GM12801 (cell line): ENCODE measurements at regions not wholly inside any gene's neighbourhood (a gene's known extent, or its start where the extent isn't known, plus 50 kb on each side); places are given as distances from the start of the nearest gene placed in this dataset.

ENCODE experiments used
- TF ChIP-seq, protein P1 (sequence below): IDR thresholded peaks from one replicate; pipeline ENCODE4 v1.5.1; 2011; ENCODE audit warnings: control low read depth; ENCODE audit not compliant: insufficient read length; ENCODE audit errors: extremely low read depth

DNA sequence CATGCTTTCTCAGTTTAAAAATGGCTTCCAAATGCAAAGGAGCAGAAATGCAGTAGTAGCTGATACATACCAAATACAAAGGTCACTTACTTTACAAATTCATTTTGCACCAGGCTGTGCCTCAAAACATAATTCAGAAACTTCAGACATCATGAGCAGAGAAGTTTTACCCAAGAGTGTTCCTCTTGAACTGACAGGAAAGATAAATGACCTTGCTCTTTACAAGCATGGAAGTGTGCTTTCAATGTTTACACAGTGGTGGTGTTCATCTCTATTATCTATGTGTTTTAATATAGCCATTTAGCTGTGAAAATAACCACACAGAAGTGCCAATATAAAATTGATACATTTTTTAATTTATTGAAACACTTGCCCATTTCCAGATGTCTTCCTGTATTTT, 383.4 kb downstream of the ANKRD50 start:
- TF ChIP-seq, protein P1, sequence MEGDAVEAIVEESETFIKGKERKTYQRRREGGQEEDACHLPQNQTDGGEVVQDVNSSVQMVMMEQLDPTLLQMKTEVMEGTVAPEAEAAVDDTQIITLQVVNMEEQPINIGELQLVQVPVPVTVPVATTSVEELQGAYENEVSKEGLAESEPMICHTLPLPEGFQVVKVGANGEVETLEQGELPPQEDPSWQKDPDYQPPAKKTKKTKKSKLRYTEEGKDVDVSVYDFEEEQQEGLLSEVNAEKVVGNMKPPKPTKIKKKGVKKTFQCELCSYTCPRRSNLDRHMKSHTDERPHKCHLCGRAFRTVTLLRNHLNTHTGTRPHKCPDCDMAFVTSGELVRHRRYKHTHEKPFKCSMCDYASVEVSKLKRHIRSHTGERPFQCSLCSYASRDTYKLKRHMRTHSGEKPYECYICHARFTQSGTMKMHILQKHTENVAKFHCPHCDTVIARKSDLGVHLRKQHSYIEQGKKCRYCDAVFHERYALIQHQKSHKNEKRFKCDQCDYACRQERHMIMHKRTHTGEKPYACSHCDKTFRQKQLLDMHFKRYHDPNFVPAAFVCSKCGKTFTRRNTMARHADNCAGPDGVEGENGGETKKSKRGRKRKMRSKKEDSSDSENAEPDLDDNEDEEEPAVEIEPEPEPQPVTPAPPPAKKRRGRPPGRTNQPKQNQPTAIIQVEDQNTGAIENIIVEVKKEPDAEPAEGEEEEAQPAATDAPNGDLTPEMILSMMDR, result no peak

GRCh38 chr4:124330045-124330444, 382.5 kb downstream of the ANKRD50 start:
- TF ChIP-seq, protein P1, result no peak

- TF ChIP-seq, protein P1, result no peak
Observed at GRCh38 chr4:124331781-124332180, 380.8 kb downstream of the ANKRD50 start.

- TF ChIP-seq, protein P1, result no peak
Observed at GRCh38 chr4:124333466-124333865, 379.1 kb downstream of the ANKRD50 start.

DNA sequence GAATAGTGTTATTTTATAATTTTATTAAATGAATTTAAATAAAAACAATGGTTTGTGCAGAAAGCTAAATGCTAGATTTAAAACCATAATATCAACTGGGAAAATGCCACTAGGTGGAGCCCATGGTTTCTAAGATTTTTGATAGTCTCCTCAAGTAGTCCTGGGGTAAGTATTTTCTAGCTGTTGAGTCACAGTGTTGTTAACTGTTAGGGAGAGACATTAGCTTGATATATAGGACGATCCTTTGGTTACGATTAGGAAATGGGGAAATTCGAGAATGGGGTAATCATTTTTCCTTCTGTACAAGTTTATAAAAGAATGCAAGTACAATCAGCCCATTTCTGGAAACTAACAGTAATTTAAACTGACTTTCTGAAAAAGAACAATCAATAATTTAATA, 378.4 kb downstream of the ANKRD50 start:
- TF ChIP-seq, protein P1, result no peak

DNA sequence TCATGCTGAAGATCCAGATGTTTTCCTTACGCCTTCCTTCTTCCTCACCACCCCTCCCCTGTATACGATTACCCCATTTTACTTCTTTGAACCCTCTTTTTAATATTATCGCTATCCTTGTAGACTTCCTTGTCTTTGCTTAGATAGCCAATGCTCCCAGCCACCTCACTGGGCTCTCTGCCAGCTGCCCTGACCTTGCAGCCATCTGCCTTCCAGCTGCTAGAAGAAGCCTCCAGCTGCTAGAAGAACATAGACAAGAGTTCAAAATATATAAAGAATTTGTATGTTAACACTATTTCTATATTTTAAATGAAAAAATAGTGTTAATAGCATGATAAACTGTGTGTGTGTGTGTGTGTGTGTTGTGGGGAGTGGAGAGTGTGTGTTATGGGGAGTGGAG, 374.7 kb downstream of the ANKRD50 start:
- TF ChIP-seq, protein P1, result no peak

DNA sequence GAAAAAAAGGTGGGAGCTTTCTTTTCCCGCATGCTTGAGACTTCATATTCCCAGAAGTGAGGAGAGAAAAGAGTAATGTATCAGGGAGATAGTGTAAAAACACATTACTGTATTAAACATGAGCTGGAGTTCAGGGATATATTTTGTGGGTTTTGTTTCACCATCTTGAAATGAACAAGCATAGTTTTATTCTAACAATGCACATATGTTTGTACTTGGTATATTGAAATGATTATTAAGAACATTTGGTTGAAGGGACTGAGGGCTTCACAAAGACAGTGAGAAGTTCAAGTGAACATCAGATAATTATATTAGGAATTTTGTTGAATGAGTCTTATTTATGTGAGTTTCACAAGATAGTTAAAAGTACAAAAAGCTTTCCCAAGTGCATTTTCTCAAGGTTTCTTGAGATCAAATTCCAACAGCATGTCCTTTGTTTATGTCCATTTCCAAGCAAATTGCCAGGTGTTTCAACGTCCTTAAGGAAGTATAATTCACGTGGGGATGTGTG, 368.8 kb downstream of the ANKRD50 start:
- TF ChIP-seq, protein P1, result no peak

- TF ChIP-seq, protein P1, result no peak
Observed at GRCh38 chr4:124372916-124373315, 339.6 kb downstream of the ANKRD50 start.
